IMR-90 (cell line): ENCODE measurements at regions not wholly inside any gene's neighbourhood (a gene's known extent, or its start where the extent isn't known, plus 50 kb on each side); places are given as distances from the start of the nearest gene placed in this dataset.

Source experiments
- ATAC-seq: fragments of 200-7000 bp; cut with Tn5 transposase; 2 replicates; pipeline ENCODE4 v1.9.1; 2020; ENCODE audit warnings: low read depth, mild to moderate bottlenecking, moderate library complexity
- BruUV-seq: library from RNA; stranded (reverse); fragments of 400-500 nt; replicated peaks from 2 replicates; lab custom pipeline; 2021; lab: Mats Ljungman, UMichigan
- CTCF ChIA-PET: fragments of 300-600 bp; formaldehyde crosslinking; extraction: SDS; loops from one replicate; lab custom pipeline; 2021; ENCODE audit warnings: antibody characterized with exemption; lab: Yijun Ruan, JAX
- POLR2A ChIA-PET: fragments of 300-600 bp; sonication (Branson Sonifier 250); formaldehyde crosslinking; loops from one replicate; lab custom pipeline; 2022; ENCODE audit warnings: antibody characterized with exemption; ENCODE audit not compliant: unreplicated experiment; lab: Charles Lee
- DNase-seq: peaks from one replicate; pipeline ENCODE4 v3.0.0; 2013
- H2AFZ ChIP-seq: replicated peaks from 2 replicates; pipeline ENCODE3; 2013; ENCODE audit warnings: low read length, mild to moderate bottlenecking; ENCODE audit not compliant: poor library complexity
- H2AK5ac ChIP-seq: 2 replicates; pipeline ENCODE4 v1.6.1; 2013; ENCODE audit warnings: low read depth, low read length, inconsistent platforms
- H2AK9ac ChIP-seq: replicated peaks from 2 replicates; pipeline ENCODE3; 2013; ENCODE audit warnings: mild to moderate bottlenecking, low read depth, low read length, moderate library complexity; ENCODE audit not compliant: poor library complexity
- H2BK120ac ChIP-seq: 2 replicates; pipeline ENCODE4 v1.6.1; 2013; ENCODE audit warnings: low read depth, low read length, inconsistent platforms
- H2BK15ac ChIP-seq: 3 replicates; pipeline ENCODE4 v1.6.1; 2013; ENCODE audit warnings: low read depth, low read length, inconsistent platforms
- H2BK20ac ChIP-seq: 2 replicates; pipeline ENCODE4 v1.6.1; 2013; ENCODE audit warnings: low read depth, mild to moderate bottlenecking, inconsistent platforms, low read length, moderate library complexity
- H2BK5ac ChIP-seq: 2 replicates; pipeline ENCODE4 v1.6.1; 2013; ENCODE audit warnings: mild to moderate bottlenecking, low read depth, low read length, inconsistent platforms; ENCODE audit not compliant: poor library complexity, severe bottlenecking
- H3K14ac ChIP-seq: replicated peaks from 2 replicates; pipeline ENCODE4 v1.6.1; 2013; ENCODE audit warnings: low read depth, low read length, inconsistent platforms
- H3K18ac ChIP-seq: 2 replicates; pipeline ENCODE4 v1.6.1; 2013; ENCODE audit warnings: low read depth, low read length, control low read depth
- H3K23ac ChIP-seq: 2 replicates; pipeline ENCODE4 v1.6.1; 2013; ENCODE audit warnings: low read depth, low read length, inconsistent platforms
- H3K27ac ChIP-seq: 2 replicates; pipeline ENCODE4 v1.5.1; 2013; ENCODE audit warnings: mild to moderate bottlenecking, control low read depth, low read length; ENCODE audit not compliant: insufficient read depth
- H3K27me3 ChIP-seq: 2 replicates; pipeline ENCODE4 v1.6.1; 2013; ENCODE audit warnings: low read length; ENCODE audit not compliant: control insufficient read depth, insufficient read depth
- H3K36me3 ChIP-seq: 2 replicates; pipeline ENCODE4 v1.6.1; 2013; ENCODE audit warnings: low read length, mixed read lengths; ENCODE audit not compliant: control insufficient read depth, insufficient read depth
- H3K4ac ChIP-seq: 2 replicates; pipeline ENCODE4 v1.6.1; 2013; ENCODE audit warnings: low read depth, low read length, inconsistent platforms
- H3K4me1 ChIP-seq: 2 replicates; pipeline ENCODE4 v1.6.1; 2013; ENCODE audit warnings: low read length, mixed read lengths; ENCODE audit not compliant: control insufficient read depth, insufficient read depth
- H3K4me2 ChIP-seq: 2 replicates; pipeline ENCODE4 v1.6.1; 2013; ENCODE audit warnings: low read depth, mild to moderate bottlenecking, control low read depth, low read length, moderate library complexity
- H3K4me3 ChIP-seq: 2 replicates; pipeline ENCODE4 v1.5.1; 2013; ENCODE audit warnings: low read depth, mild to moderate bottlenecking, control low read depth, low read length, moderate library complexity; ENCODE audit not compliant: insufficient read depth
- H3K56ac ChIP-seq: 2 replicates; pipeline ENCODE4 v1.6.1; 2013; ENCODE audit warnings: low read length, inconsistent platforms; ENCODE audit not compliant: insufficient read depth; ENCODE audit errors: extremely low read depth
- H3K79me1 ChIP-seq, 2 experiments: 2 replicates each; pipeline ENCODE4 v1.6.1; 2013; ENCODE audit warnings: low read length in 2 of 2, inconsistent platforms in 1 of 2, low read depth in 1 of 2
- H3K9ac ChIP-seq: 2 replicates; pipeline ENCODE4 v1.6.1; 2013; ENCODE audit warnings: low read depth, low read length, control low read depth
- H3K9me1 ChIP-seq: 2 replicates; pipeline ENCODE4 v1.6.1; 2013; ENCODE audit warnings: low read length, inconsistent platforms; ENCODE audit not compliant: insufficient read depth
- H3K9me3 ChIP-seq: 2 replicates; pipeline ENCODE4 v1.6.1; 2013; ENCODE audit warnings: low read length; ENCODE audit not compliant: control insufficient read depth, insufficient read depth
- H4K20me1 ChIP-seq: 2 replicates; pipeline ENCODE4 v1.6.1; 2013; ENCODE audit warnings: low read length, inconsistent platforms; ENCODE audit not compliant: insufficient read depth
- H4K5ac ChIP-seq: 2 replicates; pipeline ENCODE4 v1.6.1; 2013; ENCODE audit warnings: mild to moderate bottlenecking, low read depth, low read length, control low read depth
- H4K8ac ChIP-seq, 2 experiments: 2 replicates each; pipeline ENCODE4 v1.6.1; 2013; ENCODE audit warnings: low read depth in 2 of 2, low read length in 2 of 2, control low read depth in 1 of 2, inconsistent platforms in 1 of 2
- H4K91ac ChIP-seq: 2 replicates; pipeline ENCODE4 v1.6.1; 2013; ENCODE audit warnings: low read depth, low read length, inconsistent platforms; ENCODE audit not compliant: insufficient read depth
- BHLHE40 ChIP-seq: fragments of 150-350 bp; IDR thresholded peaks from 2 replicates; pipeline ENCODE4 v1.6.1; 2016; ENCODE audit warnings: mild to moderate bottlenecking, low read depth, low read length
- CEBPB ChIP-seq: IDR thresholded peaks from 2 replicates; pipeline ENCODE4 v1.6.1; 2012; ENCODE audit warnings: low read depth, low read length, improper control_type of control experiment
- CHD1 ChIP-seq: IDR thresholded peaks from 2 replicates; pipeline ENCODE4 v1.6.1; 2012; ENCODE audit warnings: low read depth, low read length, improper control_type of control experiment
- FOS ChIP-seq: fragments of 150-350 bp; IDR thresholded peaks from 2 replicates; pipeline ENCODE4 v1.6.1; 2016; ENCODE audit warnings: low read depth, low read length
- MAFK ChIP-seq: IDR thresholded peaks from 2 replicates; pipeline ENCODE4 v1.6.1; 2012; ENCODE audit warnings: low read depth, low read length, improper control_type of control experiment
- MAZ ChIP-seq: IDR thresholded peaks from 2 replicates; pipeline ENCODE4 v1.6.1; 2012; ENCODE audit warnings: low read depth, mild to moderate bottlenecking, low read length, improper control_type of control experiment, moderate library complexity, borderline replicate concordance
- MXI1 ChIP-seq: IDR thresholded peaks from 2 replicates; pipeline ENCODE4 v1.6.1; 2012; ENCODE audit warnings: low read depth, mild to moderate bottlenecking, low read length, moderate library complexity, borderline replicate concordance
- NFE2L2 ChIP-seq: fragments of 150-350 bp; IDR thresholded peaks from 2 replicates; pipeline ENCODE4 v1.6.1; 2016; ENCODE audit warnings: low read depth, mild to moderate bottlenecking, low read length
- RAD21 ChIP-seq: IDR thresholded peaks from 2 replicates; pipeline ENCODE4 v1.6.1; 2012; ENCODE audit warnings: low read length, improper control_type of control experiment
- RCOR1 ChIP-seq: IDR thresholded peaks from 2 replicates; pipeline ENCODE4 v1.6.1; 2012; ENCODE audit warnings: mild to moderate bottlenecking, low read length, improper control_type of control experiment; ENCODE audit not compliant: insufficient replicate concordance
- RFX5 ChIP-seq: IDR thresholded peaks from 2 replicates; pipeline ENCODE4 v1.8.0; 2012; ENCODE audit warnings: low read depth, mild to moderate bottlenecking, low read length, moderate library complexity
- SMC3 ChIP-seq: fragments of 150-350 bp; IDR thresholded peaks from 2 replicates; pipeline ENCODE4 v1.6.1; 2016; ENCODE audit warnings: low read depth, mild to moderate bottlenecking, antibody characterized with exemption, low read length, moderate library complexity
- WGBS, 2 experiments: methylation state at CpG; one replicate each; pipeline versions ENCODE4 v1.1.5 to v1.1.7; 2013; ENCODE audit warnings: missing lambda C conversion rate in 2 of 2; ENCODE audit not compliant: insufficient read length in 1 of 2; ENCODE audit errors: extremely low coverage in 2 of 2; 5-methylcytosine and 5-hydroxymethylcytosine counted together
- dilution Hi-C: fragments of 300-500 bp; cut with HindIII; formaldehyde crosslinking; loops from one replicate; pipeline ENCODE4 v1.14.3; 2018; ENCODE audit warnings: low sequenced_read_pairs; ENCODE audit not compliant: unreplicated experiment
- in situ Hi-C: fragments of 300-500 bp; cut with MboI; formaldehyde crosslinking; loops from 3 replicates; pipeline ENCODE4 v1.14.3; 2019; ENCODE audit warnings: low sequenced_read_pairs, inconsistent platforms, mixed read lengths
- intact Hi-C: fragments of 100-400 bp; cut with micrococcal nuclease; formaldehyde crosslinking; loops from 2 replicates; pipeline ENCODE4 v1.10.0; 2022
- TF ChIP-seq, protein P1 (sequence below): fragments of 150-350 bp; IDR thresholded peaks from 2 replicates; pipeline ENCODE4 v1.6.1; 2017; ENCODE audit warnings: mild to moderate bottlenecking, antibody characterized with exemption, low read length, low read depth
- TF ChIP-seq, protein P2 (sequence below): fragments of 150-350 bp; IDR thresholded peaks from 2 replicates; pipeline ENCODE4 v1.6.1; 2016; ENCODE audit warnings: low read depth, mild to moderate bottlenecking, low read length, moderate library complexity, borderline replicate concordance
- TF ChIP-seq, protein P3 (sequence below): conservative IDR thresholded peaks from 2 replicates; pipeline ENCODE4 v1.5.1; 2012; ENCODE audit warnings: mild to moderate bottlenecking, low read depth, low read length, improper control_type of control experiment

GRCh38 chr3:23112491-23112890 lies 90.6 kb upstream of the UBE2E2 start:
- Histone ChIP-seq H2BK120ac (no peak overlapping the region), H3K36me3 (no peaks in the 10 kb centered on the region), H3K9ac (no peak overlapping the region), H3K27ac (no peak overlapping the region), H3K4me3 (no peak overlapping the region), H2BK20ac (no peak overlapping the region), H2BK15ac (no peak overlapping the region), H3K14ac (no peak overlapping the region), H3K79me1 (no peaks in the 10 kb centered on the region), H3K4me1 (no peaks in the 10 kb centered on the region), H3K4me2 (no peak overlapping the region), H3K23ac (no peak overlapping the region), H4K20me1 (no peaks in the 10 kb centered on the region), H3K4ac (no peak overlapping the region), H2BK5ac (no peak overlapping the region), H2AFZ (no peak overlapping the region), H3K9me3 (no peaks in the 10 kb centered on the region), H3K56ac (no peak overlapping the region; the same call in 1 of the 2 replicates), H3K9me1 (no peaks in the 10 kb centered on the region), H3K18ac (no peak overlapping the region), H2AK5ac (no peak overlapping the region), H4K5ac (no peak overlapping the region), H3K27me3 (peaks cover 6% of the 10 kb centered on the region), H4K91ac (no peak overlapping the region), H4K8ac (no peak overlapping the region), H2AK9ac (no peak overlapping the region)
- ATAC-seq: no peak
- dilution Hi-C loops: no loop called here
- DNase-seq: no peak
- ChIA-PET POLR2A (interaction anchor here (0.5 kb wide), 1 partner anchor 298 kb away, joined by 3 read pairs; no protein-coding TSS in a partner anchor), CTCF (no interaction called here)
- no TSS peak for BruUV-seq
- intact Hi-C loops: no loop called here
- no CpG with 5 or more reads among the region's 1 CpG for whole genome bisulfite sequencing, 2 experiments
- no peak for TF ChIP-seq MAFK
- no peak for TF ChIP-seq RCOR1
- no peak for TF ChIP-seq BHLHE40
- no peak for TF ChIP-seq NFE2L2
- TF ChIP-seq, protein P1, sequence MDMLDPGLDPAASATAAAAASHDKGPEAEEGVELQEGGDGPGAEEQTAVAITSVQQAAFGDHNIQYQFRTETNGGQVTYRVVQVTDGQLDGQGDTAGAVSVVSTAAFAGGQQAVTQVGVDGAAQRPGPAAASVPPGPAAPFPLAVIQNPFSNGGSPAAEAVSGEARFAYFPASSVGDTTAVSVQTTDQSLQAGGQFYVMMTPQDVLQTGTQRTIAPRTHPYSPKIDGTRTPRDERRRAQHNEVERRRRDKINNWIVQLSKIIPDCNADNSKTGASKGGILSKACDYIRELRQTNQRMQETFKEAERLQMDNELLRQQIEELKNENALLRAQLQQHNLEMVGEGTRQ: no peak
- no peak for TF ChIP-seq SMC3
- TF ChIP-seq CHD1: no peak
- TF ChIP-seq FOS: no peak
- TF ChIP-seq, protein P2, sequence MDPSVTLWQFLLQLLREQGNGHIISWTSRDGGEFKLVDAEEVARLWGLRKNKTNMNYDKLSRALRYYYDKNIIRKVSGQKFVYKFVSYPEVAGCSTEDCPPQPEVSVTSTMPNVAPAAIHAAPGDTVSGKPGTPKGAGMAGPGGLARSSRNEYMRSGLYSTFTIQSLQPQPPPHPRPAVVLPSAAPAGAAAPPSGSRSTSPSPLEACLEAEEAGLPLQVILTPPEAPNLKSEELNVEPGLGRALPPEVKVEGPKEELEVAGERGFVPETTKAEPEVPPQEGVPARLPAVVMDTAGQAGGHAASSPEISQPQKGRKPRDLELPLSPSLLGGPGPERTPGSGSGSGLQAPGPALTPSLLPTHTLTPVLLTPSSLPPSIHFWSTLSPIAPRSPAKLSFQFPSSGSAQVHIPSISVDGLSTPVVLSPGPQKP: no peak
- TF ChIP-seq MXI1: no peak
- TF ChIP-seq MAZ: no peak
- TF ChIP-seq, protein P3, sequence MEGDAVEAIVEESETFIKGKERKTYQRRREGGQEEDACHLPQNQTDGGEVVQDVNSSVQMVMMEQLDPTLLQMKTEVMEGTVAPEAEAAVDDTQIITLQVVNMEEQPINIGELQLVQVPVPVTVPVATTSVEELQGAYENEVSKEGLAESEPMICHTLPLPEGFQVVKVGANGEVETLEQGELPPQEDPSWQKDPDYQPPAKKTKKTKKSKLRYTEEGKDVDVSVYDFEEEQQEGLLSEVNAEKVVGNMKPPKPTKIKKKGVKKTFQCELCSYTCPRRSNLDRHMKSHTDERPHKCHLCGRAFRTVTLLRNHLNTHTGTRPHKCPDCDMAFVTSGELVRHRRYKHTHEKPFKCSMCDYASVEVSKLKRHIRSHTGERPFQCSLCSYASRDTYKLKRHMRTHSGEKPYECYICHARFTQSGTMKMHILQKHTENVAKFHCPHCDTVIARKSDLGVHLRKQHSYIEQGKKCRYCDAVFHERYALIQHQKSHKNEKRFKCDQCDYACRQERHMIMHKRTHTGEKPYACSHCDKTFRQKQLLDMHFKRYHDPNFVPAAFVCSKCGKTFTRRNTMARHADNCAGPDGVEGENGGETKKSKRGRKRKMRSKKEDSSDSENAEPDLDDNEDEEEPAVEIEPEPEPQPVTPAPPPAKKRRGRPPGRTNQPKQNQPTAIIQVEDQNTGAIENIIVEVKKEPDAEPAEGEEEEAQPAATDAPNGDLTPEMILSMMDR: no peak
- no peak for TF ChIP-seq RFX5
- TF ChIP-seq RAD21: no peak
- no peak for TF ChIP-seq CEBPB
- in situ Hi-C loops: no loop called here
